IMR-90 (cell line): ENCODE measurements at regions not wholly inside any gene's neighbourhood (a gene's known extent, or its start where the extent isn't known, plus 50 kb on each side); places are given as distances from the start of the nearest gene placed in this dataset.

Source experiments
- ATAC-seq: fragments of 200-7000 bp; cut with Tn5 transposase; 2 replicates; pipeline ENCODE4 v1.9.1; 2020; ENCODE audit warnings: low read depth, mild to moderate bottlenecking, moderate library complexity
- BruUV-seq: library from RNA; stranded (reverse); fragments of 400-500 nt; replicated peaks from 2 replicates; lab custom pipeline; 2021; lab: Mats Ljungman, UMichigan
- CTCF ChIA-PET: fragments of 300-600 bp; formaldehyde crosslinking; extraction: SDS; loops from one replicate; lab custom pipeline; 2021; ENCODE audit warnings: antibody characterized with exemption; lab: Yijun Ruan, JAX
- POLR2A ChIA-PET: fragments of 300-600 bp; sonication (Branson Sonifier 250); formaldehyde crosslinking; loops from one replicate; lab custom pipeline; 2022; ENCODE audit warnings: antibody characterized with exemption; ENCODE audit not compliant: unreplicated experiment; lab: Charles Lee
- DNase-seq: peaks from one replicate; pipeline ENCODE4 v3.0.0; 2013
- H2AFZ ChIP-seq: replicated peaks from 2 replicates; pipeline ENCODE3; 2013; ENCODE audit warnings: low read length, mild to moderate bottlenecking; ENCODE audit not compliant: poor library complexity
- H2AK5ac ChIP-seq: 2 replicates; pipeline ENCODE4 v1.6.1; 2013; ENCODE audit warnings: low read depth, low read length, inconsistent platforms
- H2AK9ac ChIP-seq: replicated peaks from 2 replicates; pipeline ENCODE3; 2013; ENCODE audit warnings: mild to moderate bottlenecking, low read depth, low read length, moderate library complexity; ENCODE audit not compliant: poor library complexity
- H2BK120ac ChIP-seq: 2 replicates; pipeline ENCODE4 v1.6.1; 2013; ENCODE audit warnings: low read depth, low read length, inconsistent platforms
- H2BK15ac ChIP-seq: 3 replicates; pipeline ENCODE4 v1.6.1; 2013; ENCODE audit warnings: low read depth, low read length, inconsistent platforms
- H2BK20ac ChIP-seq: 2 replicates; pipeline ENCODE4 v1.6.1; 2013; ENCODE audit warnings: low read depth, mild to moderate bottlenecking, inconsistent platforms, low read length, moderate library complexity
- H2BK5ac ChIP-seq: 2 replicates; pipeline ENCODE4 v1.6.1; 2013; ENCODE audit warnings: mild to moderate bottlenecking, low read depth, low read length, inconsistent platforms; ENCODE audit not compliant: poor library complexity, severe bottlenecking
- H3K14ac ChIP-seq: replicated peaks from 2 replicates; pipeline ENCODE4 v1.6.1; 2013; ENCODE audit warnings: low read depth, low read length, inconsistent platforms
- H3K18ac ChIP-seq: 2 replicates; pipeline ENCODE4 v1.6.1; 2013; ENCODE audit warnings: low read depth, low read length, control low read depth
- H3K23ac ChIP-seq: 2 replicates; pipeline ENCODE4 v1.6.1; 2013; ENCODE audit warnings: low read depth, low read length, inconsistent platforms
- H3K27ac ChIP-seq: 2 replicates; pipeline ENCODE4 v1.5.1; 2013; ENCODE audit warnings: mild to moderate bottlenecking, control low read depth, low read length; ENCODE audit not compliant: insufficient read depth
- H3K27me3 ChIP-seq: 2 replicates; pipeline ENCODE4 v1.6.1; 2013; ENCODE audit warnings: low read length; ENCODE audit not compliant: control insufficient read depth, insufficient read depth
- H3K36me3 ChIP-seq: 2 replicates; pipeline ENCODE4 v1.6.1; 2013; ENCODE audit warnings: low read length, mixed read lengths; ENCODE audit not compliant: control insufficient read depth, insufficient read depth
- H3K4ac ChIP-seq: 2 replicates; pipeline ENCODE4 v1.6.1; 2013; ENCODE audit warnings: low read depth, low read length, inconsistent platforms
- H3K4me1 ChIP-seq: 2 replicates; pipeline ENCODE4 v1.6.1; 2013; ENCODE audit warnings: low read length, mixed read lengths; ENCODE audit not compliant: control insufficient read depth, insufficient read depth
- H3K4me2 ChIP-seq: 2 replicates; pipeline ENCODE4 v1.6.1; 2013; ENCODE audit warnings: low read depth, mild to moderate bottlenecking, control low read depth, low read length, moderate library complexity
- H3K4me3 ChIP-seq: 2 replicates; pipeline ENCODE4 v1.5.1; 2013; ENCODE audit warnings: low read depth, mild to moderate bottlenecking, control low read depth, low read length, moderate library complexity; ENCODE audit not compliant: insufficient read depth
- H3K56ac ChIP-seq: 2 replicates; pipeline ENCODE4 v1.6.1; 2013; ENCODE audit warnings: low read length, inconsistent platforms; ENCODE audit not compliant: insufficient read depth; ENCODE audit errors: extremely low read depth
- H3K79me1 ChIP-seq, 2 experiments: 2 replicates each; pipeline ENCODE4 v1.6.1; 2013; ENCODE audit warnings: low read length in 2 of 2, inconsistent platforms in 1 of 2, low read depth in 1 of 2
- H3K9ac ChIP-seq: 2 replicates; pipeline ENCODE4 v1.6.1; 2013; ENCODE audit warnings: low read depth, low read length, control low read depth
- H3K9me1 ChIP-seq: 2 replicates; pipeline ENCODE4 v1.6.1; 2013; ENCODE audit warnings: low read length, inconsistent platforms; ENCODE audit not compliant: insufficient read depth
- H3K9me3 ChIP-seq: 2 replicates; pipeline ENCODE4 v1.6.1; 2013; ENCODE audit warnings: low read length; ENCODE audit not compliant: control insufficient read depth, insufficient read depth
- H4K20me1 ChIP-seq: 2 replicates; pipeline ENCODE4 v1.6.1; 2013; ENCODE audit warnings: low read length, inconsistent platforms; ENCODE audit not compliant: insufficient read depth
- H4K5ac ChIP-seq: 2 replicates; pipeline ENCODE4 v1.6.1; 2013; ENCODE audit warnings: mild to moderate bottlenecking, low read depth, low read length, control low read depth
- H4K8ac ChIP-seq, 2 experiments: 2 replicates each; pipeline ENCODE4 v1.6.1; 2013; ENCODE audit warnings: low read depth in 2 of 2, low read length in 2 of 2, control low read depth in 1 of 2, inconsistent platforms in 1 of 2
- H4K91ac ChIP-seq: 2 replicates; pipeline ENCODE4 v1.6.1; 2013; ENCODE audit warnings: low read depth, low read length, inconsistent platforms; ENCODE audit not compliant: insufficient read depth
- CEBPB ChIP-seq: IDR thresholded peaks from 2 replicates; pipeline ENCODE4 v1.6.1; 2012; ENCODE audit warnings: low read depth, low read length, improper control_type of control experiment
- CHD1 ChIP-seq: IDR thresholded peaks from 2 replicates; pipeline ENCODE4 v1.6.1; 2012; ENCODE audit warnings: low read depth, low read length, improper control_type of control experiment
- CTCF ChIP-seq: conservative IDR thresholded peaks from 2 replicates; pipeline ENCODE4 v1.5.1; 2012; ENCODE audit warnings: mild to moderate bottlenecking, low read depth, low read length, improper control_type of control experiment
- ELK1 ChIP-seq: fragments of 150-350 bp; IDR thresholded peaks from 2 replicates; pipeline ENCODE4 v1.6.1; 2016; ENCODE audit warnings: low read depth, mild to moderate bottlenecking, low read length, moderate library complexity, borderline replicate concordance
- FOS ChIP-seq: fragments of 150-350 bp; IDR thresholded peaks from 2 replicates; pipeline ENCODE4 v1.6.1; 2016; ENCODE audit warnings: low read depth, low read length
- MAZ ChIP-seq: IDR thresholded peaks from 2 replicates; pipeline ENCODE4 v1.6.1; 2012; ENCODE audit warnings: low read depth, mild to moderate bottlenecking, low read length, improper control_type of control experiment, moderate library complexity, borderline replicate concordance
- MXI1 ChIP-seq: IDR thresholded peaks from 2 replicates; pipeline ENCODE4 v1.6.1; 2012; ENCODE audit warnings: low read depth, mild to moderate bottlenecking, low read length, moderate library complexity, borderline replicate concordance
- NFE2L2 ChIP-seq: fragments of 150-350 bp; IDR thresholded peaks from 2 replicates; pipeline ENCODE4 v1.6.1; 2016; ENCODE audit warnings: low read depth, mild to moderate bottlenecking, low read length
- POLR2A ChIP-seq: IDR thresholded peaks from 2 replicates; pipeline ENCODE4 v1.6.1; 2012; ENCODE audit warnings: mild to moderate bottlenecking, low read depth, low read length
- RAD21 ChIP-seq: IDR thresholded peaks from 2 replicates; pipeline ENCODE4 v1.6.1; 2012; ENCODE audit warnings: low read length, improper control_type of control experiment
- SMC3 ChIP-seq: fragments of 150-350 bp; IDR thresholded peaks from 2 replicates; pipeline ENCODE4 v1.6.1; 2016; ENCODE audit warnings: low read depth, mild to moderate bottlenecking, antibody characterized with exemption, low read length, moderate library complexity
- USF2 ChIP-seq: fragments of 150-350 bp; IDR thresholded peaks from 2 replicates; pipeline ENCODE4 v1.6.1; 2017; ENCODE audit warnings: mild to moderate bottlenecking, antibody characterized with exemption, low read length, low read depth
- WGBS, 2 experiments: methylation state at CpG; one replicate each; pipeline versions ENCODE4 v1.1.5 to v1.1.7; 2013; ENCODE audit warnings: missing lambda C conversion rate in 2 of 2; ENCODE audit not compliant: insufficient read length in 1 of 2; ENCODE audit errors: extremely low coverage in 2 of 2; 5-methylcytosine and 5-hydroxymethylcytosine counted together
- dilution Hi-C: fragments of 300-500 bp; cut with HindIII; formaldehyde crosslinking; loops from one replicate; pipeline ENCODE4 v1.14.3; 2018; ENCODE audit warnings: low sequenced_read_pairs; ENCODE audit not compliant: unreplicated experiment
- in situ Hi-C: fragments of 300-500 bp; cut with MboI; formaldehyde crosslinking; loops from 3 replicates; pipeline ENCODE4 v1.14.3; 2019; ENCODE audit warnings: low sequenced_read_pairs, inconsistent platforms, mixed read lengths
- intact Hi-C: fragments of 100-400 bp; cut with micrococcal nuclease; formaldehyde crosslinking; loops from 2 replicates; pipeline ENCODE4 v1.10.0; 2022

GRCh38 chr1:87834151-87834550 is 505.5 kb downstream of the LMO4 start:
- H3K4ac ChIP-seq, result no peak overlapping the region
- H3K4me3 ChIP-seq, result no peak overlapping the region
- no peak for TF ChIP-seq POLR2A
- TF ChIP-seq CTCF, result no peak
- TF ChIP-seq ELK1, result no peak
- no peak for TF ChIP-seq MXI1
- TF ChIP-seq NFE2L2, result no peak
- no peak for TF ChIP-seq MAZ
- TF ChIP-seq CEBPB, result no peak
- TF ChIP-seq FOS, result no peak
- no peak for TF ChIP-seq SMC3
- TF ChIP-seq RAD21, result no peak
- no peak for TF ChIP-seq USF2
- no peak for TF ChIP-seq CHD1
- dilution Hi-C loops, result no loop called here
- H3K18ac ChIP-seq, result no peak overlapping the region
- no CpG with 5 or more reads among the region's 4 CpGs for WGBS, 2 experiments
- intact Hi-C loops, result no loop called here
- no peak overlapping the region for H2AFZ ChIP-seq
- no peaks in the 10 kb centered on the region for H4K20me1 ChIP-seq
- H3K27ac ChIP-seq, result no peak overlapping the region
- H3K4me1 ChIP-seq, result no peaks in the 10 kb centered on the region
- H3K36me3 ChIP-seq, result no peaks in the 10 kb centered on the region
- in situ Hi-C loops, result no loop called here
- no peak overlapping the region for H4K5ac ChIP-seq
- ChIA-PET POLR2A (no interaction called here), CTCF (interaction anchor here (1.5 kb wide), 1 partner anchor 39 kb away, joined by 3 read pairs; no protein-coding TSS in a partner anchor)
- ATAC-seq (no peak), DNase-seq (no peak)
- no peak overlapping the region for H3K14ac ChIP-seq
- H3K9me1 ChIP-seq, result no peaks in the 10 kb centered on the region
- no peak overlapping the region for H3K4me2 ChIP-seq
- no peak overlapping the region for H2BK20ac ChIP-seq
- no peak overlapping the region for H3K23ac ChIP-seq
- H2BK120ac ChIP-seq, result no peak overlapping the region
- no peaks in the 10 kb centered on the region for H3K79me1 ChIP-seq
- H4K8ac ChIP-seq, result no peak overlapping the region
- H2BK15ac ChIP-seq, result no peak overlapping the region
- H2AK5ac ChIP-seq, result no peak overlapping the region
- no peak overlapping the region for H3K56ac ChIP-seq
- H3K9me3 ChIP-seq, result no peaks in the 10 kb centered on the region
- H3K9ac ChIP-seq, result no peak overlapping the region
- H4K91ac ChIP-seq, result no peak overlapping the region
- no peaks in the 10 kb centered on the region for H3K27me3 ChIP-seq
- no peak overlapping the region for H2BK5ac ChIP-seq
- BruUV-seq, result no TSS peak
- no peak overlapping the region for H2AK9ac ChIP-seq
